Effector memory CD8-positive, alpha-beta T cell (primary cell): ENCODE measurements at regions not wholly inside any gene's neighbourhood (a gene's known extent, or its start where the extent isn't known, plus 50 kb on each side); places are given as distances from the start of the nearest gene placed in this dataset.

Experiments used
- ATAC-seq: fragments of 150-1000 bp; cut with Tn5 transposase; replicated peaks from 2 replicates; pipeline ENCODE4 v1.10.0; 2021; ENCODE audit warnings: mild to moderate bottlenecking, moderate library complexity
- DNase-seq, 3 experiments: peaks; one replicate each; pipeline ENCODE4 v3.0.0; 2021
- H3K27ac Mint-ChIP-seq, 2 donors: one replicate each; pipeline ENCODE4 v1.8.0; 2022; ENCODE audit warnings: mild to moderate bottlenecking in 2 of 2, mixed read lengths in 2 of 2, moderate library complexity in 2 of 2
- H3K27me3 Mint-ChIP-seq, 2 donors: one replicate each; pipeline ENCODE4 v1.8.0; 2022; ENCODE audit warnings: mixed read lengths in 2 of 2
- H3K36me3 Mint-ChIP-seq: one replicate; pipeline ENCODE4 v1.8.0; 2022; ENCODE audit warnings: mild to moderate bottlenecking, moderate library complexity, mixed read lengths; ENCODE audit not compliant: insufficient read depth
- H3K4me1 Mint-ChIP-seq, 2 donors: one replicate each; pipeline ENCODE4 v1.8.0; 2022; ENCODE audit warnings: low read depth in 2 of 2, mixed read lengths in 2 of 2
- H3K4me3 Mint-ChIP-seq, 2 donors: one replicate each; pipeline ENCODE4 v1.8.0; 2022; ENCODE audit warnings: mild to moderate bottlenecking in 2 of 2, mixed read lengths in 2 of 2, moderate library complexity in 2 of 2
- H3K9me3 Mint-ChIP-seq, 2 donors: one replicate each; pipeline ENCODE4 v1.8.0; 2022; ENCODE audit warnings: mixed read lengths in 2 of 2

- H3K27ac Mint-ChIP-seq: no peak overlapping the region
- H3K9me3 Mint-ChIP-seq: peaks cover 0 to 7% of the 10 kb centered on the region in 2 donors
- no peak overlapping the region for H3K4me3 Mint-ChIP-seq
- no peaks in the 10 kb centered on the region for H3K36me3 Mint-ChIP-seq
- H3K27me3 Mint-ChIP-seq: peaks cover 6 to 10% of the 10 kb centered on the region in 2 donors
- no peak for ATAC-seq
- H3K4me1 Mint-ChIP-seq: no peaks in the 10 kb centered on the region
- DNase-seq: no peak
These were observed 171.4 kb upstream of the BLID start for GRCh38 chr11:122287401-122287800.

GRCh38 chr11:122285070-122285988 lies 169.3 kb upstream of the BLID start:
- no peaks in the 10 kb centered on the region for H3K36me3 Mint-ChIP-seq
- H3K27me3 Mint-ChIP-seq: peaks cover 6 to 10% of the 10 kb centered on the region in 2 donors
- H3K4me3 Mint-ChIP-seq: no peak overlapping the region
- H3K27ac Mint-ChIP-seq: no peak overlapping the region
- H3K4me1 Mint-ChIP-seq: no peaks in the 10 kb centered on the region
- ATAC-seq (no peak), DNase-seq (no peak)
- H3K9me3 Mint-ChIP-seq: peaks cover 6 to 7% of the 10 kb centered on the region in 2 donors

- no peak overlapping the region for H3K27ac Mint-ChIP-seq
- no peak overlapping the region for H3K4me3 Mint-ChIP-seq
- no peaks in the 10 kb centered on the region for H3K36me3 Mint-ChIP-seq
- peaks cover 6 to 7% of the 10 kb centered on the region in 2 donors for H3K9me3 Mint-ChIP-seq
- no peak for DNase-seq
- no peak for ATAC-seq
- H3K27me3 Mint-ChIP-seq: no peaks in the 10 kb centered on the region
- H3K4me1 Mint-ChIP-seq: no peaks in the 10 kb centered on the region
These were observed 164.9 kb upstream of the BLID start for GRCh38 chr11:122280870-122281269.

- peaks cover 0 to 6% of the 10 kb centered on the region in 2 donors for H3K9me3 Mint-ChIP-seq
- H3K4me3 Mint-ChIP-seq: no peak overlapping the region
- no peak for DNase-seq
- no peak for ATAC-seq
- H3K36me3 Mint-ChIP-seq: no peaks in the 10 kb centered on the region
- no peak overlapping the region for H3K27ac Mint-ChIP-seq
- H3K27me3 Mint-ChIP-seq: no peaks in the 10 kb centered on the region
- H3K4me1 Mint-ChIP-seq: no peaks in the 10 kb centered on the region
These were observed 163.2 kb upstream of the BLID start for GRCh38 chr11:122279194-122279593.

GRCh38 chr11:122277493-122277892 lies 161.5 kb upstream of the BLID start:
- ATAC-seq (no peak), DNase-seq (no peak)
- no peak overlapping the region for H3K4me3 Mint-ChIP-seq
- no peaks in the 10 kb centered on the region for H3K27me3 Mint-ChIP-seq
- no peaks in the 10 kb centered on the region for H3K36me3 Mint-ChIP-seq
- H3K9me3 Mint-ChIP-seq: peaks cover 0 to 6% of the 10 kb centered on the region in 2 donors
- H3K27ac Mint-ChIP-seq: no peak overlapping the region
- no peaks in the 10 kb centered on the region for H3K4me1 Mint-ChIP-seq

- H3K4me3 Mint-ChIP-seq: no peak overlapping the region
- no peak overlapping the region for H3K27ac Mint-ChIP-seq
- no peaks in the 10 kb centered on the region for H3K4me1 Mint-ChIP-seq
These were observed 160.2 kb upstream of the BLID start for GRCh38 chr11:122276221-122276620.

GRCh38 chr11:122275508-122275907 lies 159.5 kb upstream of the BLID start:
- H3K9me3 Mint-ChIP-seq: no peaks in the 10 kb centered on the region
- H3K4me1 Mint-ChIP-seq: no peaks in the 10 kb centered on the region
- H3K27ac Mint-ChIP-seq: no peak overlapping the region
- H3K27me3 Mint-ChIP-seq: no peaks in the 10 kb centered on the region
- no peak overlapping the region for H3K4me3 Mint-ChIP-seq
- no peaks in the 10 kb centered on the region for H3K36me3 Mint-ChIP-seq
- ATAC-seq (no peak), DNase-seq (no peak)

More at GRCh38 chr11:122276221-122276620, 160.2 kb upstream of the BLID start:
- ATAC-seq (no peak), DNase-seq (no peak)
- Mint-ChIP-seq H3K36me3 (no peaks in the 10 kb centered on the region), H3K27me3 (no peaks in the 10 kb centered on the region), H3K9me3 (peaks cover 0 to 6% of the 10 kb centered on the region in 2 donors)

- H3K27ac Mint-ChIP-seq: no peak overlapping the region
- no peak for DNase-seq
- no peaks in the 10 kb centered on the region for H3K9me3 Mint-ChIP-seq
- peaks cover 6% of the 10 kb centered on the region in 2 donors for H3K27me3 Mint-ChIP-seq
- no peak overlapping the region for H3K4me3 Mint-ChIP-seq
- H3K36me3 Mint-ChIP-seq: no peaks in the 10 kb centered on the region
- no peak for ATAC-seq
- H3K4me1 Mint-ChIP-seq: no peaks in the 10 kb centered on the region
These were observed 157.6 kb upstream of the BLID start for GRCh38 chr11:122273476-122274191.

- no peaks in the 10 kb centered on the region for H3K9me3 Mint-ChIP-seq
- no peaks in the 10 kb centered on the region for H3K36me3 Mint-ChIP-seq
- H3K27ac Mint-ChIP-seq: no peak overlapping the region
- no peak for ATAC-seq
- no peak for DNase-seq
- no peak overlapping the region for H3K4me3 Mint-ChIP-seq
- H3K4me1 Mint-ChIP-seq: no peaks in the 10 kb centered on the region
- peaks cover 6% of the 10 kb centered on the region in 2 donors for H3K27me3 Mint-ChIP-seq
These were observed 155.7 kb upstream of the BLID start for GRCh38 chr11:122271745-122272144.

DNA sequence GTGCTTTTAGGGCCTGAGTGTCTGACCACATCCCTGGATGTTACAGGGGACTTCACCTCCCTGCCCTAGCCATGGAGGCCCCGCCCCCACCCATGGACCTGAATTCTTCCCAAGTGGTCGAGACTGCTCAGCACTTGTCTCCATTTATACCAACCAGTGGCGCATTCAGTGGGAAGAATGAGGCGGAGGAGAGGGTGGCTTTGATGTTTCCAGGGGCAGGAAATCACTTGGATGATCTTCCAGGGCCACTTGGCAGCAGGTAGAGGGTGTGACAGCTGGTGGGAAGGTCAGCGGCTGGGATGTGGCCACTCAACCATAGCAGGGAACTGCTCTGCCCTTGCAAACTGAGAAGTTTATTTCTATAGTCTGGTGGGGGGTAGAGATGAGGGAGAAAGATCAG lies 155.1 kb upstream of the BLID start:
- peaks cover 6% of the 10 kb centered on the region in 2 donors for H3K27me3 Mint-ChIP-seq
- H3K4me3 Mint-ChIP-seq: no peak overlapping the region
- no peaks in the 10 kb centered on the region for H3K9me3 Mint-ChIP-seq
- ATAC-seq (no peak), DNase-seq (no peak)
- no peaks in the 10 kb centered on the region for H3K4me1 Mint-ChIP-seq
- H3K36me3 Mint-ChIP-seq: no peaks in the 10 kb centered on the region
- H3K27ac Mint-ChIP-seq: no peak overlapping the region

- Mint-ChIP-seq H3K9me3 (no peaks in the 10 kb centered on the region), H3K27ac (no peak overlapping the region), H3K36me3 (no peaks in the 10 kb centered on the region), H3K4me3 (no peak overlapping the region), H3K4me1 (no peaks in the 10 kb centered on the region), H3K27me3 (peaks cover 6% of the 10 kb centered on the region in 2 donors)
- ATAC-seq (no peak), DNase-seq (no peak)
These were observed 154.5 kb upstream of the BLID start for GRCh38 chr11:122270535-122270934.

GRCh38 chr11:122269824-122270223 lies 153.8 kb upstream of the BLID start:
- Mint-ChIP-seq H3K27me3 (peaks cover 6% of the 10 kb centered on the region in 2 donors), H3K4me3 (no peak overlapping the region), H3K9me3 (no peaks in the 10 kb centered on the region), H3K4me1 (no peaks in the 10 kb centered on the region), H3K36me3 (no peaks in the 10 kb centered on the region), H3K27ac (no peak overlapping the region)
- no peak for DNase-seq
- no peak for ATAC-seq

DNA sequence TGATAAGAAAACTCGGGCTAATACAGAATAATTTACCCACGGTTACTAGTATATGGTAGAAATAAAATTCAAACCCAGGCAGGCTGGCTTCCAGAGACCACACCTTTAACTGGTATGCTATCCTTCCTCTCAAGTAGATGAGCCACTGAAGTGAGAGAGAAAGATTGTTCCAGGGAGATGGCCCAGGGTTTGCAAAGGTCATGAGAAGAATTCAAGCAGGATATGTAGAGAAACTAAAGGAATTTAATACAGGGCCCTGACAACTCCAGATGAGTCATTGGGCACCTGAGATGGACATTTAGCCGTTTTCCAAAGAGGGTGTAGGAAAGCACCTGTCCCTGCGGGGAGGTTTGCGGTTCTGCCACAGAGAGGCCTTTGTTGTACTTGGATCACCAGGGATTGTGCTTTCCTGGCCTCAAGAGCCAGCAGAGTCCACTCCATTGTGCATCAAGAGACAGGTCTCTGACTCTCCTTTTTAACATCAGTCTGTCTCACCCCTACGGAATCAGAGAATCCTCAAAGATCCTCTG lies 152.7 kb upstream of the BLID start:
- Mint-ChIP-seq H3K27ac (no peak overlapping the region), H3K36me3 (no peaks in the 10 kb centered on the region), H3K4me3 (no peak overlapping the region), H3K27me3 (peaks cover 6% of the 10 kb centered on the region in 2 donors), H3K9me3 (no peaks in the 10 kb centered on the region), H3K4me1 (no peaks in the 10 kb centered on the region)
- ATAC-seq (no peak), DNase-seq (no peak)
